Suprapubic skin (tissue), 4 donors: ENCODE measurements at regions not wholly inside any gene's neighbourhood (a gene's known extent, or its start where the extent isn't known, plus 50 kb on each side); places are given as distances from the start of the nearest gene placed in this dataset.

Source experiments
- DNase-seq, 2 donors: peaks; one replicate each; pipeline ENCODE4 v3.0.0-alpha.2; 2019; ENCODE audit warnings: low spot score in 2 of 2
- H3K27ac ChIP-seq: fragments of 200-600 bp; sonication (generic); one replicate; pipeline ENCODE4 v1.5.1; 2019
- H3K27me3 ChIP-seq: fragments of 200-600 bp; sonication (generic); one replicate; pipeline ENCODE4 v1.5.1; 2019
- H3K36me3 ChIP-seq: fragments of 200-600 bp; sonication (generic); one replicate; pipeline ENCODE4 v1.5.1; 2019
- H3K4me1 ChIP-seq: fragments of 200-600 bp; sonication (generic); one replicate; pipeline ENCODE4 v1.5.1; 2019
- H3K4me3 ChIP-seq: fragments of 200-600 bp; sonication (generic); one replicate; pipeline ENCODE4 v1.5.1; 2019; ENCODE audit warnings: mild to moderate bottlenecking
- H3K9me3 ChIP-seq: fragments of 200-600 bp; sonication (generic); one replicate; pipeline ENCODE4 v1.5.1; 2019
- EP300 ChIP-seq: sonication (generic); formaldehyde crosslinking; IDR thresholded peaks from one replicate; pipeline ENCODE4 v1.6.1; 2017; ENCODE audit warnings: antibody characterized with exemption
- POLR2A ChIP-seq, 2 donors: fragments of 450-650 bp; IDR thresholded peaks; one replicate each; pipeline ENCODE4 v1.6.1; 2017; ENCODE audit warnings: antibody characterized with exemption in 2 of 2, mild to moderate bottlenecking in 2 of 2, moderate library complexity in 2 of 2
- POLR2AphosphoS5 ChIP-seq, 3 donors: sonication (generic); formaldehyde crosslinking; IDR thresholded peaks; one replicate each; pipeline ENCODE4 v1.6.1; 2017; ENCODE audit warnings: antibody characterized with exemption in 3 of 3
- WGBS: methylation state at CpG from one replicate; pipeline ENCODE4 v1.1.5; 2018; 5-methylcytosine and 5-hydroxymethylcytosine counted together
- TF ChIP-seq, protein P1 (sequence below), 2 donors: fragments of 200-600 bp in 1 of 2; fragments of 450-650 bp in 1 of 2; sonication (generic) in 1 of 2; IDR thresholded peaks; one replicate each; pipeline ENCODE4 v1.5.1; 2016 to 2019; ENCODE audit warnings: antibody characterized with exemption in 2 of 2, mild to moderate bottlenecking in 1 of 2, moderate library complexity in 1 of 2

DNA sequence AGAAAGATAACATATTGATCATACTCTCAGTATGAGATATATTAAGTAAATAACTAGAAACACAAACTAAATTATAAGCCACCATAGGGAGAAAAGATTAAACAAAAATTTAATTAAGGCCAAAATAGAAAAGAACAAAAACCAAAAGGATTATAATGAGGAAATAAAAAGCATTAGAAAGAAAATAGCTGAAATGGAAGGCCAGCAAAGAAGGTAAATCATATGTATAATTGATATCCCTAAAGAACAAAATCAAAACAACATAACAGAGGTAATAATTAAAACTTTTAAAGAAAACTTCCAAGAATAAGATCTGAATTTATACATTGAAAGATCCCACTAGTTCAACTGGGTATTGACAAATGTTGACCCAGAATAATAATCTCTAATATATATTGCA lies 453.0 kb downstream of the LRRIQ3 start:
- DNase-seq = no peak
- Histone ChIP-seq H3K27me3 (no peaks in the 10 kb centered on the region), H3K9me3 (peaks cover 7% of the 10 kb centered on the region), H3K36me3 (no peaks in the 10 kb centered on the region), H3K4me1 (no peaks in the 10 kb centered on the region), H3K4me3 (no peak overlapping the region), H3K27ac (no peak overlapping the region)
- TF ChIP-seq POLR2A (IDR thresholded peaks at IDR 0.05) (no peak), POLR2AphosphoS5 (IDR thresholded peaks at IDR 0.05) (no peak), EP300 (no peak)
- TF ChIP-seq, protein P1, sequence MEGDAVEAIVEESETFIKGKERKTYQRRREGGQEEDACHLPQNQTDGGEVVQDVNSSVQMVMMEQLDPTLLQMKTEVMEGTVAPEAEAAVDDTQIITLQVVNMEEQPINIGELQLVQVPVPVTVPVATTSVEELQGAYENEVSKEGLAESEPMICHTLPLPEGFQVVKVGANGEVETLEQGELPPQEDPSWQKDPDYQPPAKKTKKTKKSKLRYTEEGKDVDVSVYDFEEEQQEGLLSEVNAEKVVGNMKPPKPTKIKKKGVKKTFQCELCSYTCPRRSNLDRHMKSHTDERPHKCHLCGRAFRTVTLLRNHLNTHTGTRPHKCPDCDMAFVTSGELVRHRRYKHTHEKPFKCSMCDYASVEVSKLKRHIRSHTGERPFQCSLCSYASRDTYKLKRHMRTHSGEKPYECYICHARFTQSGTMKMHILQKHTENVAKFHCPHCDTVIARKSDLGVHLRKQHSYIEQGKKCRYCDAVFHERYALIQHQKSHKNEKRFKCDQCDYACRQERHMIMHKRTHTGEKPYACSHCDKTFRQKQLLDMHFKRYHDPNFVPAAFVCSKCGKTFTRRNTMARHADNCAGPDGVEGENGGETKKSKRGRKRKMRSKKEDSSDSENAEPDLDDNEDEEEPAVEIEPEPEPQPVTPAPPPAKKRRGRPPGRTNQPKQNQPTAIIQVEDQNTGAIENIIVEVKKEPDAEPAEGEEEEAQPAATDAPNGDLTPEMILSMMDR (IDR thresholded peaks at IDR 0.05) = no peak

DNA sequence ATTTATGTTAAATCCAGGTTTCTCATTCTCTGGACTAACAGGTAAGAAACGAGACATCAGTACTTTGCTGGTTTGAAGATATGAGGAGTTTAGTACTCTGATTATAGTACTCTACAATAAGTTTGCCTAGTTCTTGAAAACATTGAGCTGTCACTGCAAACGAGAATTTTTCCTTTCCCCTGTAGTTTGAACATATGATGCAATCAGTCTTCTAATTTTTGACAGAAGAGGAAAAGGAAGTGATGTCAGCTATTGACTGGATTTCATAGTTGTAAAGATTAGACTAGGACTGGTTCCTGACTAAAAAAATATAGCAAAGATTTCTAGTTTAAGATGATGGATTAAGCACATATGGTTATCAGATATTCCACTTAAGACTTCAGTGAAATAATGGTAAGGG lies 461.9 kb downstream of the LRRIQ3 start:
- WGBS = 45% methylated on average over 2 of the region's 2 CpGs
- H3K27ac ChIP-seq = no peak overlapping the region
- H3K36me3 ChIP-seq = no peaks in the 10 kb centered on the region
- no peaks in the 10 kb centered on the region for H3K4me1 ChIP-seq
- DNase-seq = no peak
- H3K27me3 ChIP-seq = no peaks in the 10 kb centered on the region
- H3K4me3 ChIP-seq = no peak overlapping the region
- TF ChIP-seq, protein P1 (IDR thresholded peaks at IDR 0.05) = no peak
- TF ChIP-seq POLR2AphosphoS5 (IDR thresholded peaks at IDR 0.05) = no peak
- TF ChIP-seq EP300 = no peak
- H3K9me3 ChIP-seq = no peaks in the 10 kb centered on the region

DNA sequence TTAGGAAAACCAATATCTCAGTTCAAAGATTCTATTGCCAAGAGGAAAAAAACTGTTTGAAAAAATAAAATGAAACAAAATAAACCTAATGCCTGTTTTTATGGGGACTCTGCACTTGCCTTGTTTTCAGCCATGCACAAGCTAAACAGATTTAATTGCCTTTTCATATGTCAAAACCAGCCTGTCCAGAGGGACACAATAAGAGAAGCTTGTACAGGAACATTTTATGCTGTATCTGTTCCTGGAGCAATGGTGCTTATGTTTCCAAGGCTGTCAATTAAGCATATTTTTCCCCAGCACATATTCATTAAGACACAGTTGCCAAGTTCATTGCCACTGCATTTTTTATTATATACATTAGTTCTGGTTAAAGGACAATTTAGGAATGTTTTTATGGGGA lies 470.9 kb downstream of the LRRIQ3 start:
- no peaks in the 10 kb centered on the region for H3K4me1 ChIP-seq
- DNase-seq = no peak
- no peak overlapping the region for H3K27ac ChIP-seq
- no peak for TF ChIP-seq POLR2A (IDR thresholded peaks at IDR 0.05)
- TF ChIP-seq, protein P1 (IDR thresholded peaks at IDR 0.05) = no peak
- no peak for TF ChIP-seq POLR2AphosphoS5 (IDR thresholded peaks at IDR 0.05)
- no peak for TF ChIP-seq EP300
- no peaks in the 10 kb centered on the region for H3K9me3 ChIP-seq
- H3K36me3 ChIP-seq = no peaks in the 10 kb centered on the region
- H3K4me3 ChIP-seq = no peak overlapping the region
- no peaks in the 10 kb centered on the region for H3K27me3 ChIP-seq

DNA sequence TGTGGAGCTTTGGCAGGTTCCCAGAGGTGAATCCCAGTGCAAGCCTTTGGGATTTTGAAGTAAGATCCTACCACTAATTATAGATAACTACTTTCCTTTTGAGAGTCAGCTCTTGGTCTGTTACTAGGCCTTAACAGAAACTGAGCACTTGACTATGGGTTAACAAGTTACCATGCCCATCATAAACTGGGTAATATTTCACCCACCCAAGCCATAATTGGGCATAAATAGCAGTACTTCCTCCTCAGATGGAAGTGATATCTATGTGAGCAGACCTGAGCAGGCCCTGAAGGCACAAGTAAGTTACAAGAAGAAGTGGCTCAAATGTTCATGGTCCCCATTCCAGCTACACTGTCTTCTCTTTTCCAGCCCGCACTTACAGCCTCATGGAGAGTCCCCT lies 475.9 kb downstream of the LRRIQ3 start:
- Histone ChIP-seq H3K9me3 (no peaks in the 10 kb centered on the region), H3K4me1 (no peaks in the 10 kb centered on the region), H3K27ac (no peak overlapping the region), H3K27me3 (no peaks in the 10 kb centered on the region), H3K36me3 (no peaks in the 10 kb centered on the region), H3K4me3 (no peak overlapping the region)
- TF ChIP-seq POLR2AphosphoS5 (IDR thresholded peaks at IDR 0.05) = no peak
- TF ChIP-seq, protein P1 (IDR thresholded peaks at IDR 0.05) = no peak
- no peak for TF ChIP-seq EP300
- TF ChIP-seq POLR2A (IDR thresholded peaks at IDR 0.05) = no peak
- DNase-seq = no peak
- WGBS = 100% methylated on average over 1 of the region's 1 CpG

DNA sequence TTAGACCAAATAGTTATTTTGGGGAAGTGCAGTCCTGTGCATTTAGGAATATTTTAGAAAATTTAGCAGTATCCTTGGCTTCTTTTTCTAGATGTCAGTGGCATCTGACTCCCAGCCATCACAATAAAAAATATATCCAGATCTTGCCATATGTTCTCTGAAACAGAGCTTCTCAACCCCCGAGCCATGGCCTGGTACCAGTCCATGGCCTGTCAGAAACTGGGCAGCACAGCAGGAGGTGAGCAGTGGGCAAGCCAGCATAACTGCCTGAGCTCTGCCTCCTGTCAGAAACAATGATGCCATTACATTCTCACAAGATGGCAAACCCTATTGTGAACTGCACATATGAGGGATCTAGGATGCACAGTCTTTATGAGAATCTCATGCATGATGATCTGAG lies 480.0 kb downstream of the LRRIQ3 start:
- TF ChIP-seq, protein P1 (IDR thresholded peaks at IDR 0.05) = no peak
- no peak for TF ChIP-seq POLR2A (IDR thresholded peaks at IDR 0.05)
- no peak for TF ChIP-seq POLR2AphosphoS5 (IDR thresholded peaks at IDR 0.05)
- TF ChIP-seq EP300 = no peak
- H3K27ac ChIP-seq = no peak overlapping the region
- no peaks in the 10 kb centered on the region for H3K4me1 ChIP-seq
- no peaks in the 10 kb centered on the region for H3K36me3 ChIP-seq
- H3K27me3 ChIP-seq = no peaks in the 10 kb centered on the region
- 67% methylated on average over 1 of the region's 1 CpG for WGBS
- H3K9me3 ChIP-seq = no peaks in the 10 kb centered on the region
- DNase-seq = no peak
- H3K4me3 ChIP-seq = no peak overlapping the region
